ENCODE measurements at regions not wholly inside any gene's neighbourhood (a gene's known extent, or its start where the extent isn't known, plus 50 kb on each side); places are given as distances from the start of the nearest gene placed in this dataset.
"Not testable (repeated sequence)": the region's sequence is repeated elsewhere in the genome, so short reads cannot be mapped to it uniquely, and the experiment has no call there.

DNA sequence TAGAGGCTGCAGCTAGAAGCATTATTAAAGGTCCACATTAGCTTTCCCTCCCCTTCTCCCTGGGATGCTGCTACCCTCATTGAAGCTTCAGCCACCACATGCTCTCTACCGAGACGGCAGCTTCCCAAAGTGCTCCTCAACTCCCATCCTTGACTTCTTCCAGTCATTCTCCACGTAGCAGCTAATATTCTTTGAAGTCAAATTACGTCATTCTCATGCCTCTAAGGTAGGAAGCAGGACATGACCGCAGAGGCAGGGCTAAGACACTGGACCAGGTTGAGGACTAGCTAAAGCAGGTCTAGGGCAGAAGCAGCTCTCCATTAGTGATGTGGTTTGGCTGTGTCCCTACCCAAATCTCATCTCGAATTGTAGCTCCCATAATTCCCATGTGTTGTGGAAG, 128.3 kb downstream of the SHOX start:
- DNase-seq (ENCODE audit: low read depth in 1 of 2, low spot score in 1 of 2) = no peak

DNA sequence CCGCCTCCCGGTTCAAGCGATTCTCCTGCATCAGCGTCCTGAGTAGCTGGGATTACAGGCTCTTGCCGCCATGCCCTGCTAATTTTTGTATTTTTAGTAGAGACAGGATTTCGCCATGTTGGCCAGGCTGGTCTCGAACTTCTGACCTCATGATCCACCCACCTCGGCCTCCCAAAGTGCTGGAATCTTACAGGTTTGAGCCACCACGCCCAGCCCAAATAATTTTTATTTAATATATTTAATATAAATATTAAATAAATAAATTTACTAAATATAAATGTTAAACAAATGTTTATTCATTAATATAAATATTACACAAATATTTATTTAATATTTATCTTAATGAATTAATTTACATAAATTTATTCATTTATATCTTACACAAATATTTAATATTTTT, 120.2 kb downstream of the SHOX start:
- no peak for DNase-seq (ENCODE audit: low read depth in 1 of 2, low spot score in 1 of 2)

DNA sequence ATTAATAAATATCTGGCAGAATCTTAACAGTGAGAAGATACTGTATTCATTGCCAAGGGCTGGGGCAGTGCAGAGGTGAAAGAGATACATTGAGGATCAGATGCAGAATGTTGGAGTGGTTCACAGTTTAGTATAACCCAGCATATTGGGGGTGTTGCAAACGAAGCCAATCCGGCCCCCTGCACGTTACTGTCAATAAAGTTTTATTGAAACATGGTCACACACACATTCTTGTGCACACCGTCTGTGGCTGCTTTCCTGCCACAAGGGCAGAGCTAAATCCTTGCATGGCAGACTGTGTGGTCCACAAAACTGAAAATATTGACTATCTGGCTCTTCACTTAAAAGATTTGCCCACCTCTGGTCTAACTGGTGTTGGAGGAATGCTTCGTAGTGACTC, 119.7 kb downstream of the SHOX start:
- DNase-seq (ENCODE audit: low read depth in 1 of 2, low spot score in 1 of 2) = no peak

DNA sequence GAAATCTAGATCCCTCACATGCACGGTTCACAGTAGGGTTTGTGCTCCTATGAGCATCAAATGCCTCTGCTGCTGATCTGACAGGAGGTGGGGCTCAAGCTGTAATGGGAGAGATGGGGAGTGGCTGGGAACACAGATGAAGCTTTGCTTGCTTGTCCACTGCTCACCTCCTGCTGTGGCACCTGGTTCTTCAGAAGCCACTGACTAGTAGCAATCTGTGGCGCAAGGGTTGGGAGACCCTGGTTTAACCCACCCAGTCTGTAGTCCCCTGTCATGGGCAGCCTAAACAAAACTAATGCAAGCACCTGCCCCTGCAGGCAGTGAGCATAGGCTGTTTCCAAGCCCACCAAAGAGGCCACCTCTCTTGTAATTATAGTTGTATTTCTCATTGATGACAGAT, 116.6 kb downstream of the SHOX start:
- no peak for DNase-seq (ENCODE audit: low read depth in 1 of 2, low spot score in 1 of 2)

DNA sequence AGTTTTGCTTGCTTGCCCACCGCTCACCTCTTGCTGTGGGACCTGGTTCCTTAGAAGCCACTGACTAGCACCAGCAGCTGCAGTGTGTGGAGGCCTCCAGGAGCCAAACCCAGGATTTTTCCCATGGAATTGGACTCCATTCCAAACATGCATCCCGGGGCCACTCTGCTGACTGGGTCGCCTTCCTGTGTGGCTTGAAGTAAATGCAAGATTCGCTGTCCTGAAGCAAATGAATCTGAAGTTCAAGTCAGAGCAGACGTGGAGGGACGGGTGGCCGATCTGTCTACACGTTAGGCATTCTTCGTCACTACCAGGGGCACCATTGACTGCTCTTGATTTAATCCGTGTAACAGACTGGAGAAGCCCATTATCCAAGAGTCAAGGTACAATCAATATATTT, 109.0 kb downstream of the SHOX start:
- no peak for DNase-seq (ENCODE audit: low read depth in 1 of 2, low spot score in 1 of 2)

DNA sequence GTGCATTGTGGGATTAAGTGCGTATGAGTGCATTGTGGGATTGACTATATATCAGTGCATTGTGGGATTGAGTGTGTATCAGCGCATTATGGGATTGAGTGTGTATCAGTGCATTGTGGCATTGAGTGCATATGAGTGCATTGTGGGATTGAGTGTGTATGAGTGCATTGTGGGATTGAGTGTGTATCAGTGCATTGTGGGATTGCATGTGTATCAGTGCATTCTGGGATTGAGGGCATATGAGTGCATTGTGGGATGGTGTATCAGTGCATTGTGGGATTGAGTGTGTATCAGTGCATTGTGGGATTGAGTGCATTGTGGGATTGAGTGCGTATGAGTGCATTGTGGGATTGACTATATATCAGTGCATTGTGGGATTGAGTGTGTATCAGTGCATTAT, 106.4 kb downstream of the SHOX start:
- DNase-seq (ENCODE audit: low read depth in 1 of 2, low spot score in 1 of 2) = not testable (repeated sequence)

DNA sequence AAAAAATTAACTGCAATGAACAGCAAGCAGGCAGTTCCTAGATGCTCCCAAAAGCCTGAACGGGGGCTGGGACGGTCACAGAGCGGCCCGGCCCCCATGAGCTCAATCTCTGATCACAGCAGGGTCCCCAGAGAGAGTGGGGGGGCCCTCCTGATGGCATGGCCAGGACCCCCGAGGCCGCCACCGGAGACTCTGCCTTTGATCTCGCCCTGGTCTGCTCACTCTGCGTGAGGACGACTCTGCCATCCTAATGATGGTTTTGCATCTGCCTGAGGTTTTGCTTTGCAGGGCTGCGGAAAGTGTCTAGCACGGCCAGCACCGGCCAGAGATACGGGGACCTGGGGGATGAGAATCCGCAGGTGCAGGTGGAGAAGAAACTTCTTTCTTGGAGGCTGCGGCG, 103.8 kb downstream of the SHOX start:
- DNase-seq (ENCODE audit: low read depth in 1 of 2, low spot score in 1 of 2) = no peak

DNA sequence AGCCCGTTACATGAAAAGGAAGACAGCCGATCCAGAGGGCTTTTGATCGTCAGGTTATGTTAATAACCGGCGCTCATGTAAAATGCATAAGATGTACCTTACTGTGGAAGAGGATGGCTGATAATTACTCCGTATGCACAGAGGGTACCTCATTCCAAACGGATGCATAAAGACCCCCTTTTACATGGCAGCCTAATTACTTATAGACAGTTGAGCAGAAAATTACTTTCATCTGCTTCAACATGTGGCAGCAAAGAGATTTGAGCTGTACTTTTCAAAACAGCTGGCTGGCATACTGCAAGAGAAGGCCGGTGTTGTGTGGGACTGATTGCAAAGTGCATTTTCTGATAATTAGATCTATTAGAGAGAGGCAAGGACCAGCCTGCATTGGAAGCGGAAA, 103.4 kb downstream of the SHOX start:
- DNase-seq (ENCODE audit: low read depth in 1 of 2, low spot score in 1 of 2) = no peak

DNA sequence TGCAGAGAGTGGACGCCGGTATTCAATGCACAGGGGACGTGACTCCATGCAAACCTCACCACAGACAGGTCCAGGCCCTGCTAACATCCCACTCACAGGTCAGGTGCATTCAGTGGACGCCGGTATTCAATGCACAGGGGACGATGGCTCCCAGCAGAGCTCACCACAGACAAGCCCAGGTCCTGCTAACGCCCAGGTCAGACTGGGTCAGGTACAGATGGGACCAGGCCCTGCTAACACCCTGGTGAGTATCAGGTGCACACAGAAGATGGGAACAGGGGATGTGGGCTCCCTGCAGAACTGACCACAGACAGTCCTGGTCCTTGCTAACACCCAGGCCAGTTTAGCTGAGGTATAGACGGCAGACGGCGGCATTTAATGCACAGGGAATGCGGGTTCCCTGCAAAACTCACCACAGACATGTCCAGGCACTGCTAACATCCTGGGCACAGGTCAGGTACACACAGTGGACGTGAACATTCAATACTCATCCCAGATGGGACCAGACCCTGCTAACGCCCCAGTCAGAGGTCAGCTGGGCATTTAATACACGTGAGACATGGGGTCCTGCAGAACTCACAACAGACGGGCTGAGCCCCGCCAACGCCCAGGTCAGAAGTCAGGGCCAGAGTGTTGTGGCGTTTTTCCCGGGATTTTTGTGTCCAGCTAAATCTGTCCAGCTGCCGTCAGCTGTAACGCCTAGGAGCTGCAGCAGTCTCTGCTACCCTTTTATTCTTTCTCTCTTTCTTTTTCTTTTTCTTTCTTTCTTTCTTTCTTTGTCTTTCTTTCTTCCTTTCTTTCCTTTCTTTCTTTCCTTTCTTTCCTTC, 99.2 kb downstream of the SHOX start:
- no peak for DNase-seq (ENCODE audit: low read depth in 1 of 2, low spot score in 1 of 2)

DNA sequence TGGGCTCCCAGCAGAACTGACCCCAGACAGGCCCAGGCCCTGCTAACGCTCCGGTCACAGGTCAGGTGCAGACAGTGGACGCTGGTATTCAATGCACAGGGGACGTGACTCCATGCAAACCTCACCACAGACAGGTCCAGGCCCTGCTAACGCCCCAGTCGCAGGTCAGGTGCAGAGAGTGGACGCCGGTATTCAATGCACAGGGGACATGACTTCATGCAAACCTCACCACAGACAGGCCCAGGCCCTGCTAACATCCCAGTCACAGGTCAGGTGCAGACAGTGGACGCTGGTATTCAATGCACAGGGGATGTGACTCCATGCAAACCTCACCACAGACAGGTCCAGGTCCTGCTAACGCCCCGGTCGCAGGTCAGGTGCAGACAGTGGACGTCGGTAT, 98.5 kb downstream of the SHOX start:
- DNase-seq (ENCODE audit: low read depth in 1 of 2, low spot score in 1 of 2) = not testable (repeated sequence)

DNA sequence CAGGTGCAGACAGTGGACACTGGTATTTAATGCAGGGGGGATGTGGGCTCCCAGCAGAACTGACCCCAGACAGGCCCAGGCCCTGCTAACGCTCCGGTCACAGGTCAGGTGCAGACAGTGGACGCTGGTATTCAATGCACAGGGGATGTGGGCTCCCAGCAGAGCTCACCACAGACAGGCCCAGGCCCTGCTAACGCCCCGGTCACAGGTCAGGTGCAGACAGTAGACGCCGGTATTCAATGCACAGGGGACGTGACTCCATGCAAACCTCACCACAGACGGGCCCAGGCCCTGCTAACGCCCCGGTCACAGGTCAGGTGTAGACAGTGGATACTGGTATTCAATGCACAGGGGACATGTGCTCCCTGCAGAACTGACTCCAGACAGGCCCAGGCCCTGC, 98.0 kb downstream of the SHOX start:
- DNase-seq (ENCODE audit: low read depth in 1 of 2, low spot score in 1 of 2) = not testable (repeated sequence)

DNA sequence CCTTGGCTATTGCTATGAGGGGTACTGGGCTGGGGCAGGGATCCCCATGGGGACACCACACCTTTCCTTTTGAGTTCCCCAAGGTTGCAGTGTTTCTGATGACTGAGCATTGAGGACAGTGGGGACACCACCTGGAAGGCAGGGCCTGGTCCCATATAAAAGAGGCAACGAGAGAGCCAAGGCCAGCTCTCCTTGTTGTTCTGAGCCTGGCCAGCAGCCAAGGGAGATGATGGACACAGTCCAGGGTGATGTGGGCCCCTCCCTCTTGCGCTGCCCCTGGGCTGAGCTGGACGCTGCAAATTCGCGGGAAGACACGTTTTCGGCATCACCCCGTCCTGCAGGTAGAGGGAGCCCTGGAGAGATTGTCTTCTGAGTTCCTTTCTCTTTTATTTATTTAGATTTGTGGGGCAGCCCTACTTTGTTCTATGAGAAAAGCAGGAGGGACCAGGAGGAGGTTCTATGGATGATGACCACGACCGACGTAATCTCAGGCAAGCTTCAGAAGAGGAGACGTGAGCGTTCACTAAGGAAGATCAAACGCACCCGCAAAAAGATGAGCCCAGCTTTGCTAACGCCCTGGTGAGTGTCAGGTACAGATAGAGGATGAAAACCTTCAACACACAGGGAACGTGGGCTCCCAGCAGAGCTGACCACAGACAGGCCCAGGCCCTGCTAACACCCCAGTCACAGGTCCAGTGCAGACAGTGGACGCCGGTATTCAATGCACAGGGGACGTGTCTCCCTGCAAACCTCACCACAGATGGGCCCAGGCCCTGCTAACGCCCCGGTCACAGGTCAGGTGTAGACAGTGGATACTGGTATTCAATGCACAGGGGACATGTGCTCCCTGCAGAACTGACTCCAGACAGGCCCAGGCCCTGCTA, 97.4 kb downstream of the SHOX start:
- DNase-seq (ENCODE audit: low read depth in 1 of 2, low spot score in 1 of 2) = no peak

DNA sequence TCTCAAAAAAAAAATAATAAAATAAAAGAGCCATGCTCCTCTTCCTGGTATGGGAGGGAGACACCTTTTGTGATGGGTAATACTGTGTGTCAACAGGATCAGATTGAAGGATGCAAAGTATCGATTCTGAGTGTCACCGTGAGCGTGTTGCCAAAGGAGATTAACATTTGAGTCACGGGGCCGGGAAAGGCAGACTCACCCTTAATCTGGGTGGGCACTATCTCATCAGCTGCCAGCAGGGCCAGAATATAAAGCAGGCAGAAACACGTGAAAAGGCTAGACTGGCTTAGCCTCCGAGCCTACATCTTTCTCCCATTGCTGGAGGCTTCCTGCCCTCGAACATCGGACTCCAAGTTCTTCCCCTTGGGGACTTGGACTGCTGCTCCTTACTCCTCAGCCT, 95.4 kb downstream of the SHOX start:
- no peak for DNase-seq (ENCODE audit: low read depth in 1 of 2, low spot score in 1 of 2)

DNA sequence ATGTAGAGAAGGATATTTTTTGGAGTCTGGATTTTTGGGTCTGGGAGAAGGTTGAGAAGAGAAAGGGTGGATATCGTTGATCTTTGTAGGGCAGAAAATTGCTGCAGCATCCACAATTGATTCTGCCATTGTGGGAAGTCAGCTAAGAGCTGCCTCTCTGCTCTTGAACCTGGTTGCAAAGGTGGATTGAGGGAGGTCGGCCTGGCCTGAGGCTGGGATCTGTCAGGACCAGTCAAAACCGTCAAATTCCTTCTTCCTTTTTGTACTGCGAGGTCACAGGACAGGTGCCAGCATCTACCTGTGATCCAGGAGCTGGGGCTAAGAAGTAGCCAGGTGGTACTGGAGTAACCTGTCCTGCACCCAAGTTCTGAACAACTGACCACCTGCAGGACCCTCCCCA, 93.7 kb downstream of the SHOX start:
- no peak for DNase-seq (ENCODE audit: low read depth in 1 of 2, low spot score in 1 of 2)

DNA sequence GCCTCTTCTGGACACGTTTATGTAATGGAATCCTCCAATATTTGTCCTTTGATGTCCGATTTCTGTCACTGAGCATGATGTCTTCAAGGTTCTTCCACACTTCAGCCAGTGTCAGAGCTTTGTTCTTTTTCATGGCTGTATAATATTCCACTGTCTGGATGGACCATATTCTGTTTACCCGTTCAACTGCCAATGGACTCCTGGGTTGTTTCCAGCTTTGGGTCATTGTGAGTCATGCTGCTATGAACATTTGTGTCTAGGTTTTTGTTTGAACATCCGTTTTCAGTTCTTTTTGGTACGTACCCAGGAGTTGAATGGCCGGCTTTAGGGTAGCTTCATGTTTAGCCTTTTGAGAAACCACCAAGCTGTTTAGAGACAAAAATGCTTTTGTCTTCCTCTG, 93.2 kb downstream of the SHOX start:
- no peak for DNase-seq (ENCODE audit: low read depth in 1 of 2, low spot score in 1 of 2)

DNA sequence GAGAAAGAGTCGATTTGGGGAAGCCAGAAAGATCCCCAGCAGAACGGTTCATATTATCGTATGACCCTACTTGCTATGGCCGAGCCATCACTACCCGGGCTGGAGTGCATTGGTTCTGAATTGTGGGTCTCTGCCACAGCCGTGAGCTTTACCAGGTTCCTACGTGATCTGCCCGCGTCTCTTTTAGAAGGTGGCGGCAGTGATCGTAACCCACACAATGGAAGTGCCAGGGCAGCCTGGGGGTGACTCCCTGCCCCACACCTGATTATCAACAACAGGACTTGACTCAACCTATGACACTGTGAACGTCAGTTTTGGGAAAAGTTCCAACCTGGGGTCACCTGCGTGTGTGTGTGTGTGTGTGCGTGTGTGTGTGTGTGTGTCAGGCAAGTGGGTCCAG, 90.8 kb downstream of the SHOX start:
- DNase-seq (ENCODE audit: low read depth in 1 of 2, low spot score in 1 of 2) = no peak

DNA sequence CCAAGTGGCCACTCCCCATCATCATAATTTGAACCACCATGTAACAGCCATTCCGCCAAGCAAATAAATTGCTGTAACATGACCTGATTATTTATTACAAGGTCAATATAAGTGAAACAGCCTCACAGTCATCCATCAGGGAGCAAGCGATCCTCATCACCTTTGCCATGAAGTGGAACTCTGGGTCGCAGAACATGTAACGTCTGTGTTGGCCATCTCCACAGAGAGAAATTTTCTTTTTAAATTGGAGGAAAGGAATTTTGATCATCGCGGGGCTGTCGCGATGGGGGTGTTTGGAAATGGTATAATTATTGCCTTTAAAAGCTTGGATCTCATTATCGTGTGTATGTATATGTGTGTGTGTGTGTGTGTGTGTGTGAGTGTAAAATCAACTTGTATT, 90.2 kb downstream of the SHOX start:
- no peak for DNase-seq (ENCODE audit: low read depth in 1 of 2, low spot score in 1 of 2)

DNA sequence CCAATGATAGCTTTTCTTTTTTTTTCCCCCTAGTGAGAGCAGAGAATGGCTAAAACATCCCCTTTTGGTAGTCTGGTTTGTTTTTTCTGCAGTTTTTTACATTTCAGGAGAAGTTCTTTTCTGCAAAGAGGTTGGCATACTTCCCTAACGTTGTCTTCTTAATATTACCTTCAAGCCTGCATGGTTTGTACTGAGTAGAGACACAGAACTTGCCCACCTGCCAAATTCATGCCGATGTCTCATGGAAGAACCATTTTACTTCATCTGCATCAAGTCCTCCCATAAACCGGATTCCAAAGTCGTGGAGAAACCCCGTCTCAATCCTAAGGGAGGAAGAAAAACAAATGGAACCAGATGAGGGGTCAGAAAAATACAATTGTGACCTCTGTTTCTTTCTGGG, 89.7 kb downstream of the SHOX start:
- no peak for DNase-seq (ENCODE audit: low read depth in 1 of 2, low spot score in 1 of 2)

DNA sequence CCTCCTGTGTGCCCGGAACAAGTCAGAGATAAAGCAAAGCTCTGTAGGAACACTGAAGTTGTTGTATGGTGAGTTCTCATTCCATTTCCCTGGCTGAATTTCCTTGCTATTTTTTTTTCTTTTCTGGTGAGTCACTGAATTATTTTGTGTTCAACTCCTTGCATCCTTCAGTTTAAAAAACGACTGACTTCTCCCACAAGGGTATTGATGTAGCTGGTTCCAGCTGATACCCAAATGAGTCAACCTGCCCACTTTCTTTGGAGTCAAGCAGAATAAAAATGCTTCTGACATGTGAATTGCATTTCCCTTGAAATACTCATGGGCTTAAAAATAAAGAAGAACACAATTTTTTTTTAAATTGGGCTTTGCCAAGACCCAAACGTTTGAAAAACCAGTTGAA, 85.5 kb downstream of the SHOX start:
- no peak for DNase-seq (ENCODE audit: low read depth in 1 of 2, low spot score in 1 of 2)

DNA sequence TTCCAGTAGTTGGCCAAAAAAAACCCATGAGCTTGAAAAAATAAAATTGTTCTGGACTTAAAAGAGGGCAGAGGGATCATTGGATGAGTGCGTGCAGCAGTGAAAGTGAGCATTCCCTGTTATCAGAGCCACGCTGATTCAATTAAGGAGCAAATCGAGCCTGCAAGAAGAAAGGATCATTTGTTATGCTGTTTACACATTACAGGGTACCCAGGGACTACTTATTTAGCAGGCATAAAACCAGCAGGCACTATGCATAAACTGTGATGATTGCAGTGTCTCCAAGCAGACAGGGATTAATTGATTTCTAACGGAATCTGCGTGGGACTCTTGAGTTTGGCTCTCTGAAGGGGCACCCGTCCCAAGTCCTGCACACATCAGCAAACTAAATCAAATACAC, 83.5 kb downstream of the SHOX start:
- DNase-seq (ENCODE audit: low read depth in 1 of 2, low spot score in 1 of 2) = no peak

Data from activated CD4-positive, alpha-beta T cell treated with anti-CD3 and anti-CD28 coated beads, Interleukin-2, amount 50 U/mL, for 24 hours (primary cell).